Astrocyte (in vitro differentiated cells and primary cell): ENCODE measurements at regions not wholly inside any gene's neighbourhood (a gene's known extent, or its start where the extent isn't known, plus 50 kb on each side); places are given as distances from the start of the nearest gene placed in this dataset.

Experiments used
- CTCF ChIP-seq: IDR thresholded peaks from 2 replicates; pipeline ENCODE4 v1.5.1; 2011; ENCODE audit warnings: low read depth, mild to moderate bottlenecking, inconsistent platforms, low read length, moderate library complexity; ENCODE audit not compliant: insufficient read depth
- EZH2 ChIP-seq: IDR thresholded peaks from 2 replicates; pipeline ENCODE4 v1.6.1; 2012; ENCODE audit warnings: mild to moderate bottlenecking, low read length, inconsistent platforms; ENCODE audit not compliant: insufficient read depth

GRCh38 chr6:85995339-85996033 lies 352.8 kb upstream of the SYNCRIP start:
- TF ChIP-seq CTCF (no peak), EZH2 (no peak)
